Right renal pelvis (tissue), 4 donors: ENCODE measurements at regions not wholly inside any gene's neighbourhood (a gene's known extent, or its start where the extent isn't known, plus 50 kb on each side); places are given as distances from the start of the nearest gene placed in this dataset.

Experiments used
- DNase-seq, 4 donors: peaks; one replicate each; pipeline ENCODE4 v3.0.0-alpha.2; 2013; ENCODE audit warnings: low read depth in 4 of 4, low spot score in 3 of 4, missing footprints in 1 of 4

GRCh38 chr2:239461291-239462190, 60.7 kb upstream of the HDAC4 start:
- DNase-seq: no peak

GRCh38 chr2:239460780-239461179, 60.0 kb upstream of the HDAC4 start:
- DNase-seq: no peak

DNA sequence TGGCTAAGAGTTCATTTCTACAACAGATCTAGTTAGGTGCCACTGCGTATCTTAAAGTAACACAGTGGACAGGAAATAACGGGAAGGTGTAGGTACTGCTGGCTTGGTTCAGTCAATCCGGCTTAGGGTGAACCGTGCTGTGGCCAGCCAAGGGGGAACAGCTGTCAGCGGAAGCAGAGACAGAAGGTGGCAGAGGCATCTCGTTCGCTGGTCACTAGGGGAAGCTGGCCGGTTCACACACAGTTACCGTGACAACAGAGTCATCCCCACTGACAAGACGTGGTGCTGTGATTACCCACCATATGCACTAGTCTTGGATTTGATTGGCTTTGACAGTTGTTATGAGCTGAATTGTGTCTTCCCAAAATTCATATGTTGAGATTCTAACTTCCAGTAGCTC, 58.8 kb upstream of the HDAC4 start:
- no peak for DNase-seq

DNA sequence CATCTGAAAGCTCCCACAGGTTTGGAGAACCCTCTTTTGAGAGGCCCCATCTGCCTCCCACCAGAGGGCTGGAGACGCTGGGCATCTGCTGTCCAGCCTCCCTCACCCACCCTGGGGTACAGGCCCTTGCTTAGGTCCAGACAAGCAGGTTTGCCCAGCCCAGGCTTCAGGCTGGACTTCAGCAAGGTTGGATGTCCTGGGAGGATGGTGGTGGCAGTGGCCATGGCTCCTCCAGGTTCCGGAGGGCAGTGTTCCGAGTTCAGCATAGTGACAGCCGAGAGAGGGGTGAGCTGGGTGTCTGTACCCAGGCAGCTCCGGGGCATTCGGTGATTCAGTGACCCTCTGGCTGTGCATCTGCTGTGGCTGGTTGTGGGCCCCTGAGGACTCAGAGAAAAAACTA, 58.2 kb upstream of the HDAC4 start:
- no peak for DNase-seq

DNA sequence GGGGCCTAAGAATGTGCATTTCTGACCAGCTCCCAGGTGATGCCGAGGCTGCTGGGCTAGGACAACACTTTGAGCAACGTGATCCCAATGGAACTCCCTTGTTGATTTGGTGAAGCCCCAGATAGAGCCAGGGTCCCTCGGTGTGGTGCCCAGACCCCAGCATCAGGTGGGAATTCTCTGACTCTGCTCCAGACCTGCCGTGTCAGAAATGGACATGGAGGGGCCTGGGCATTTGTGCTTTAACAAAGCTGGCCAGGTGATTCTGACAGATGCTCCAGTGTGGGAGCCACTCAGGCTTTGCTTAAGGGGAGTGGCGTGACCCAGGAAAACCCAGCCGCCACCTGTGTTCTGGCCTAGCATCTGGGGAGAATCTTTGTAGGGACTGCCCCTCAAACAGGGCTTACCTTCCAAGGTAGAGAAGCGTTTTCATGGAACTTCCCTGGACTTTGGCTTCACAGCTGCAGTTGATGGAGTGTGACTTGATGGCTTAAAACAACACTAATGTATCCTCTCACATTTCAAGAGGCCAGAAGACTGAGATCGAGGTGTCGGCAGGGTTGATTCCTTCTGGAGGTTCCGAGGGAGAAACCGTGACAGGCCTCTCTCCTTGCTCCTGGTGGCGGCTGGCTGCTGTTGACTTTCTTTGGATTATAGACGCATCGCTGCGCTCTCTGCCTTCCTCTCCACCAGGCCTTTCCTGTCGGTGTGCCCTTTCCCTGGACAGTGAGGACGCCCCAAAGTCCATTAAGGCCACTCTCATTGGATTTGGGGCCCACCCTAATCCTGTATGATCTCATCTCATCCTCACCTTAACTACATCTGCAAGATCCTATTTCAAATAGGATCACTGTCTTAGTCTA, 57.0 kb upstream of the HDAC4 start:
- DNase-seq: no peak

DNA sequence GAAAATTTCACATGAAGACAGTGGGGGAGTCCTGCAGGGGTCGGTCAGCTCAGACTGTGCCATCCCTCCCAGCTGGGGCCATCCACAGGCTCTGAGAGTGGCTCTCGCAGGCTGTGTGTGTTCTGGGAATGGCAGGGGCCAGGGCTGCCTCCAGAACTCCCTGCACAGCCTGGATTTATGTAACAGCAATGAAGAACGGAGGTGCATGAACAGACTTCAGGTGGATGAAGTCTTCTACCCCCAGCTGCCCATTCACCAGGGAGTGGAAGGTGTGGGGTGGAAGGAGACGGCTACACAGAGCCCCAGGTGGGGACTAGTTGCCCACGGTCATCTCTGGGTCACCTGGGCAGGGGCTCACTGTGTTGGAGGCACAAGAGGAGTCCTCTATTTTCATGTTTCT, 56.1 kb upstream of the HDAC4 start:
- DNase-seq: no peak

DNA sequence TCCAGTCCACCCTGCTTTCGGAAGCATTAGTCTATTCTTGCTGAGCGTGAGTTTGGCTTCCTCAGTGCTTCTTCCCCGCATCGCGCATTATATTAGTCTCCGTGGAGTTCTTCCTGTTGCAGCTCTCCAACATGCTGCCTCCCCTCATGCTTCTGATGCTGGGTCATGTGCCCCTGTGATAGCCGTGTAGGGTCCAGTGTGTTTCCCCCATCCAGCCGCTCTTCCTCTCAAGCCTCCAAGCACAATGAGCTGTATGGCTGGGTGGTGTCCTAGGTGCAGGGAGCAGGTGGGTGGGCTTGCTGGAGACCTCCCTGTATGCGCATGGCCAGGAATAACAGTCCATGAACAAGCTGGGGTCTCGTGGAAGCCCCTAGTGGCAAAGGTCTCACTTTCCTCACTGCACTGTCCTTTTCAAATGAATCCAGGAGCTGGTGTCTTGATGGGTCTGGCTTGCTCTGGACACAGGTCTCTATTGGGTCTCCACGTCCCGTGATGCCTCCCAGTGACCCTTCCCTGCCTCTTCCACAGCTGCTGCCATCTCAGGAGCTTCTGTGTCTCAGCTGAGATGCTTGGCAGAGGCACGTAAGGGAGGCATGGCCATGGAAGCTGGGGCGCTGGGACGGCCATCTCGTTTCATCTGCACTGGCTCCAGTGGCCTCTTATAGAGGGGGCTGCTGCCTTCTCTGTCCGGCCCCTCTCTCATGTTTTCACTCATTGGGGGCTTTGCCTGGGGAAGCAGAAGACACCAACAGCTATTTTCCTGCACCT, 54.8 kb upstream of the HDAC4 start:
- no peak for DNase-seq

DNA sequence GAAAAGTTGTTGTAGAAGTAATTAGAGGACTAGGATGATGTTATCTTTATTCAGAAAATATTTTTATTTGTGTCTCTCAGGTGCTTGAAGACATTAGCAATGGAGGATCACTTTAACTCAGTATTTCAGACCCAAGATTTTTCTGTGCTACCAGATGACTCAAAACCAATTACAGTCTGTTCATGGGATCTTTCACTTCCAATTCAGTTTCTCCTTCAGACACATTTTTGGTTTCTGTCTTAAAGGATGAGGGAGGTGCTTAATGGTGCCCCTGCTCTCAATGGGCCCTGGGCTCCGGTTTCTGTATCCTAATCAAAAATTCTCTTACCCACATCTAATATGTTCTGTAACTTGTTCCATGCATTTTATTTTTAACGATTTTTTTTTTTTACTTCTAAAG, 53.7 kb upstream of the HDAC4 start:
- DNase-seq: no peak
